HUDEP-2 (cell line): ENCODE measurements at regions not wholly inside any gene's neighbourhood (a gene's known extent, or its start where the extent isn't known, plus 50 kb on each side); places are given as distances from the start of the nearest gene placed in this dataset.

ENCODE experiments used
- DNase-seq, 76 experiments: peaks; one replicate each; lab custom pipeline; 2025; ENCODE audit not compliant: unreplicated experiment in 76 of 76; lab: John Stamatoyannopoulos, UW

- no peak for DNase-seq
Measured at GRCh38 chr9:82567953-82568352, 495.0 kb downstream of the RASEF start.

GRCh38 chr9:82570226-82570625, 492.7 kb downstream of the RASEF start:
- no peak for DNase-seq

DNA sequence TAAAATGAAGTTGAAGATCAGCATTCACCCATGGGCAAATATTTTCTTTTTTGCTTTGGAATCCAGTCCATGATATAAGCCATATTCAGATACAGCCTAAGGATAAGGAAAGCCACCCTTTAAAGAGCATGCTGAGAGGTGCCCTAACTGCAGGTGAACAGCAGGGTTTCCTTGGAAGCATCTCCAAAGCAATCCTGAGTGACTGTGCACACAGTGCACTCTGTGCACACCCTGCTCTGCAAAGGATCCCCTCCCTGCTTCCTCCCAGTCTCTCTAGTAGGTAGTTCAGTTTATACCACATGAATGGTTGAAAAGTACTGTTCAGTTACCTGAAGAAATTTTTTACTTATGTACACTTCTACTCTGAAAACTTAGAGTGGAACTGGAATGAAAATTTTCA, 491.4 kb downstream of the RASEF start:
- DNase-seq = no peak

DNA sequence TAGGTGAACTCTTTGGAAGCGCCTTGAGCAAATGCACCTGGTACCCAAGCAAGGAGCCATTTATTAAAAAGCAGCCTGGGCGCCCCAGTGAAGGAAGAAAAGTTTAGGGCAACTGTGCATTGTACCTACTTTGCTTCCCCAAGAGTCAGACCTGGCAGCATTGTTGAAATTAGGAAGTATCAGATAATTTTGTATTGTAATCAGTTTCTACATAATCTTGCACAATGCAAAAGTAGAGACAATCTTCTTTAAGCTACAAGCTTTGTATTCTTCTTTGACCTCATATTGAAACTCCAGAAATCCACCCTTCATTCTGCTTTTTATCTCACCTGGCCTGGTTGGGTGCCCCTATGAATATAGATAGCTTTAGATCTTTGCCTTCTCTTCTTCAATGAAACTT, 490.8 kb downstream of the RASEF start:
- DNase-seq = no peak

- no peak for DNase-seq
Measured at GRCh38 chr9:82574911-82575310, 488.0 kb downstream of the RASEF start.

- no peak for DNase-seq
Measured at GRCh38 chr9:82580921-82581320, 482.0 kb downstream of the RASEF start.

DNA sequence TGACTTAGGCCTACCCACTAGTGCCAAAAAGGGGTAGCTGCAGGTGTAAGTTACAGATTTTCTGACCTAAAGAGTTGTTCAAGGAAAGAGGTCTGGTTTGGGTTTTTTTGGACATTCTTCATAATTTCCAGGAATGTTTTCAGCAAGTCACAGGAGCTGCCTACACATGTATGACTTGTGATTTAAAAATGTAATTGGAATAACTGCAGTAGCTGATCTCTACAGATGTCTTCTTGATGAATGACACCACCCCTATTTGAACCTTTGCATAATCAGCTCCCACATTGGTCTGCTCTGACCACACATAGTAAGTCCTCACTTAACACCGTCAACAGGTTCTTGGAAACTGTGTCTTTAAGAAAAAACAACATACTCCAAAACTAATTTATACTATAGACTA, 481.4 kb downstream of the RASEF start:
- no peak for DNase-seq

- no peak for DNase-seq
Measured at GRCh38 chr9:82581935-82582334, 481.0 kb downstream of the RASEF start.

DNA sequence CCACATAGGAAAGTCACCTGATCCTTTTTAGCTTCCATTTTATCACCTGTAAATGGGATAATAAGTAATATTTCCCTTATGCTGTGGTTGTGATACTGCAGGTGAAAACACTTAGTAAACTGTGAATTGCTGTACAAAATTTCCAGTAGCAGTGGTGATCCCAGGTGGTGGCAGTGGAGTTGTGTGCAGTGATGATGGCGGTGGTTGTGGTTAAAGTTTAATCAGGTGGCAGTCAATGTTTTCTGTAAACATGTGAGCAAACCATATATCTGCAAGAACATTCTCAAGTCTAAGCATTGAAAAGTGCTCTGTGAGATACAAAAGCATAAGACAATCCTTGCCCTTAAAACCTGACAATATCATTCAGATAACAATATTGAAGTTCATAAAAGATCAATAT, 480.2 kb downstream of the RASEF start:
- no peak for DNase-seq

- no peak for DNase-seq
Measured at GRCh38 chr9:82583524-82583923, 479.4 kb downstream of the RASEF start.

DNA sequence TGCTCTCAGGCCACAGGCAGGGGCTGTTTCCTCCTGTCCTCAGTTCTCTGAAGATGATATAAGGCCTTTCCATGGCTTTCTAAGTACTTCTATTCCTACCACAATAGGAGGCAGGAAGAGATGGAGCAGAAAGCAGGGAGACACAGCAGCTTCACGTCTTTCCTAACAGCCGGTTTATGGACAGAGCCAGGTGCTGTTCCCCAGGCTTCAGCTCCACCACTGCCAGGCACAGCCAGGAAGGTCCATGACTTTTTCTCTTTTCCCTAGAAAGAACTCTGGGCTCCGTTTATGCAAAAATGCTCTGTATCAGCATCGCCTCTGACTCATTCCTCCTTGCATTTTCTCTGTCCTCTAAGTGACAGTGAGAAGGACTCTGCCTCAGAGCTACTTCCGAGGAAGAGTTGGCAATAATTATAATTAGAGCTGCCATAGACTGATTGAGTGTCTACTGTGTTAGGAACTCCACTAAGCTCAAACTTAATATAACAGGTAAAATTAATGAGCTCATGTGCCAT, 478.5 kb downstream of the RASEF start:
- DNase-seq = no peak

DNA sequence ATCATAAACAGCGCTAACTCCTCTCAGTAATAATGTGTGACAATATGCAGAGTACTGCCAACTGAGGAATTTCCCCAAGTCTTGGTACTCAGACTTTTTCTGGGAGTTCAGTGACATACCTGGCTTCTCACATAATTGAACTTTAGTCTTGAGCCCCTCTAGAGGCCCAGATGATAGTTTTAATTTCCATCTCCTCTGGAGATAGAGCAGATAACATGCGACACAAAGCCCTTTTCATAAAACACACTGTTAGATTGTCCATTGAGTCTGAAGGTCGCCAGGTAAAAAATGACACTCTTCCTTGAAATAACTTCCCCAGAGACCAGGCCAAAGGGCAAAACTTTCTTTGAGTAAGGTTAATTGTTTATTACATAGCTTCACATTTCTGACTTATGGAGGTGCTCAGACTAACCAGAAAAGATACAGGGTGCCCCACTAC, 476.0 kb downstream of the RASEF start:
- no peak for DNase-seq

GRCh38 chr9:82588301-82589180, 474.4 kb downstream of the RASEF start:
- DNase-seq = no peak

- no peak for DNase-seq
Measured at GRCh38 chr9:82590845-82591244, 472.1 kb downstream of the RASEF start.

- no peak for DNase-seq
Measured at GRCh38 chr9:82593501-82593900, 469.4 kb downstream of the RASEF start.

DNA sequence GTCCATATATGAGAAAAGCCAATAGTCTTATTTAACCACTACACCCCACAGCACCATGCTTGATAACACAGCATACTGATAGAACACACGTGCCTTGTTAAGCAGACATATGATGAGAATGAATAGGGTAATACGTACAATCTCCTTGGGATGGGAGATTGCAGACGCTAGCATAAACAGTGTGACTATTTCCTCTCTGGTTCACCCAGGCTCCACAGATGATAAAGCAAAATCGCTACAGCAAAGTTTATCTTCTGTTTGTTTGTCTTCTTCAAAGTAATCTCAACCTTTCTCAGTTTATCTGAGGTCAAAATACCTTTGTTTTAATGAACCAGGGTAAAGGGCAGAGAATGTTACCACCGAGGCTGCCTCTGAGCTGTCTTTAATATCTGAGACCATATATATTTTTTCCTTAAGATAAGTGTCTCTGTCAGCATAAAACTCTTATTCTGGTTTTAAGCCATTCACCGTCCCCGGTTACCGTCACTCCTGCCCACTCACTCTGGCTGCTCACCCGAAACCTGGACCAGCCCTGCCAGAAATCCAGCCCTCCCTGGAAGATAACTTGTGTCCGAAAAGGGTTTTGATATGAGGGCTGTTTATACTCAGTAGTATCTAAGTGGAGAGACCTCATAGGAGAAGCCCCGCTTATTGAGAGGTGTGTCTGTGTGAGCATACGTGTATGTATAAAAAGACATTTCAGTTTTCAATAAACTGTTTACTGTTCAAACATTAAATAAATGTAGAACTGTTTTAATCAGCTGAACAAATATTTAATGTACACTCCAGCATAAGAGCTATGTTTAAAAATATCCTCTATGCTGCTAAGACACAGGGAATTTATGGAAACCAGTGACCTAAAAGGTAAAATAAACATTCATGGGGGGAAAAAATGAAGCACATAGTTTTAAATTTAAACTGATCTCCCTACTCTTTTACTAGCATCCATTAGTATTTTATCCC, 465.4 kb downstream of the RASEF start:
- DNase-seq = no peak

- DNase-seq = no peak
Measured at GRCh38 chr9:82598241-82599039, 464.5 kb downstream of the RASEF start.

DNA sequence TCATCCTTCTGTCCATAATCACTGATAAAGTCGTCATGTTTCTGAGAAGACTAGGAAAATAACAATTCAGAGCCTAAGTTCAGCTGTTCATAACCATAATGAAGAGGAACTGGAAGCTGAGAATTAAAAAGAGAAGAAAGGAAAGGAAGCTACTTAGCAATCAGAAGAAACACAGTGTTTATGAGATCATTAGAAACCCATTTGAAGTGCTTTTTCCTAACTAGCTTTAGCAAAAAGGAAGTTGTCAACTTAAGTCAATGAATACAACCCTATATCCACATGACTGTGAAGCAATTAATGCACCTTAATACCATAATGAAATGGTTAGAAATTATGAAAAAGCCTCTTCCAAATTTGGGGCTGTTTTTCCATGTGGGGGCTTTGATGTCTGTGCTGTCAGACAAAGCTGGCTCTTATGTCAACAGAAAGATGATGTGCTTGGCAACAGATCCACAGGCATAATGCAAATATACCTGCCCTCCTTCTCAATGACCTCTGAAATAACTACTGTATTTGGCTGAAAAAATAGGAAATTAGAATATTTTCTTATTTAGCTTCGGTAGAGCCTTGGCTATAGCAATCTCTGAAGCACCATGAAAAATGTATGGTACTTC, 463.5 kb downstream of the RASEF start:
- DNase-seq = no peak

DNA sequence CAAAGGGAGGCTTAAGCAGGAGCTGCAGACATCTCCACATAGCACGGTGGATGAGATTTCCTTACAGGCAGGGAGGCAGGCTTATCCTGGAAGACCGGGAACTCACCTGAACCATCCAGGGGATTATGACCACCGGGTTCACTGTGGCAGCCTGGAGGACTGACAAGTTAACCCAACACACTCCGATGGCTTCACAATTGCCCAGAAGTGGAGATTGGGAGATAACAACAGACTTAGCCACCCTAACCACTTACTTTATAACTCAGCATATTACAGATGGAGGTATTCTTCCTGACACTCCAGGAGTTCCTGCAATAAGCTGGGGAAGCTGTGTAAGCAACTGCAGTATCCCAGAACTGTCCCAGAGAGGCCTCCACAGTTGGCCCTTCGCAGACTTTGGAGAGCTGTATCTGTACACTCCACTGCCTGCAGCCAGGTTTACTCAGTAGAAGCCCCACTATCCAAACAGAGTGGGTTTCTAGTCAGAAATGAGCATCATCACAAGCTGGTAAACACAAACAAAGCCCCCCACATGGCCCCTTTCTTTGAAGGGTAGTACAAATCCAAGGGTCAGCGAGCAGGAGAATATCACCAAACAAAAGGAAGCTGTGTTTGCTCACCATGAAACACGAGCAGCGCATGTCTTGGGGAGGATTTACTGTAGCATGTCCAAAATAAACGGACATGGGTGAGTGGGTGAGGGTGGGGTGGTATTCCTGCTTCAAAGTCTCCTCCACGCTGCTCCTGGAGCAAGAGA, 462.2 kb downstream of the RASEF start:
- DNase-seq = no peak
